Naive thymus-derived CD4-positive, alpha-beta T cell (primary cell): ENCODE measurements at regions not wholly inside any gene's neighbourhood (a gene's known extent, or its start where the extent isn't known, plus 50 kb on each side); places are given as distances from the start of the nearest gene placed in this dataset. TPM values are rescaled to one million over a fixed set of nuclear protein-coding genes. Genes with fewer than 3 reads are reported as not detected.
"Not testable (repeated sequence)": the region's sequence is repeated elsewhere in the genome, so short reads cannot be mapped to it uniquely, and the experiment has no call there.

Source experiments
- ATAC-seq: fragments of 150-1000 bp; cut with Tn5 transposase; 2 replicates; pipeline ENCODE4 v1.10.0; 2021; ENCODE audit warnings: mild to moderate bottlenecking, moderate library complexity
- CTCF ChIA-PET: fragments of 350-600 bp; sonication (Branson Sonifier 250); formaldehyde crosslinking; loops from one replicate; lab custom pipeline; 2021; ENCODE audit warnings: antibody characterized with exemption; lab: Charles Lee
- POLR2A ChIA-PET: fragments of 350-600 bp; sonication (Branson Sonifier 250); formaldehyde crosslinking; loops from one replicate; lab custom pipeline; 2021; ENCODE audit warnings: antibody characterized with exemption, inconsistent platforms; lab: Charles Lee
- DNase-seq, 9 donors: peaks; one replicate each; pipeline versions ENCODE4 v3.0.0 to v3.0.0-alpha.2; 2020 to 2022; ENCODE audit warnings: mixed read lengths in 1 of 9
- H3K27ac ChIP-seq: one replicate; pipeline ENCODE4 v1.7.0; 2013; ENCODE audit warnings: mild to moderate bottlenecking, low read depth, low read length, moderate library complexity
- H3K27me3 ChIP-seq, 2 donors: one replicate each; pipeline ENCODE4 v1.7.0; 2013; ENCODE audit warnings: low read length in 2 of 2, mild to moderate bottlenecking in 2 of 2, moderate library complexity in 2 of 2; ENCODE audit not compliant: control insufficient read depth in 2 of 2, insufficient read depth in 2 of 2
- H3K36me3 ChIP-seq, 3 experiments: 1 replicate in 2 of 3; 2 replicates in 1 of 3; pipeline ENCODE4 v1.7.0; 2013; ENCODE audit warnings: low read length in 3 of 3, mild to moderate bottlenecking in 3 of 3, moderate library complexity in 1 of 3; ENCODE audit not compliant: insufficient read depth in 3 of 3, control insufficient read depth in 2 of 3
- H3K4me1 ChIP-seq, 2 donors: one replicate each; pipeline ENCODE4 v1.7.0; 2013; ENCODE audit warnings: low read length in 2 of 2, mild to moderate bottlenecking in 2 of 2, moderate library complexity in 1 of 2; ENCODE audit not compliant: control insufficient read depth in 2 of 2, insufficient read depth in 2 of 2
- H3K4me3 ChIP-seq: 2 replicates; pipeline ENCODE4 v1.7.0; 2013; ENCODE audit warnings: mild to moderate bottlenecking, low read length
- H3K9me3 ChIP-seq, 3 experiments: 1 replicate in 2 of 3; 2 replicates in 1 of 3; pipeline ENCODE4 v1.7.0; 2013; ENCODE audit warnings: low read length in 3 of 3; ENCODE audit not compliant: control insufficient read depth in 2 of 3
- H3K27ac Mint-ChIP-seq, 9 donors: one replicate each; pipeline ENCODE4 v1.8.0; 2020 to 2022; ENCODE audit warnings: mixed read lengths in 9 of 9, mild to moderate bottlenecking in 8 of 9, moderate library complexity in 5 of 9, inconsistent platforms in 2 of 9
- H3K27me3 Mint-ChIP-seq, 5 donors: one replicate each; pipeline ENCODE4 v1.8.0; 2021 to 2022; ENCODE audit warnings: mixed read lengths in 5 of 5, mild to moderate bottlenecking in 1 of 5
- H3K36me3 Mint-ChIP-seq, 5 donors: one replicate each; pipeline ENCODE4 v1.8.0; 2020 to 2022; ENCODE audit warnings: mixed read lengths in 5 of 5, mild to moderate bottlenecking in 3 of 5, inconsistent platforms in 1 of 5
- H3K4me1 Mint-ChIP-seq, 7 donors: one replicate each; pipeline ENCODE4 v1.8.0; 2020 to 2022; ENCODE audit warnings: mixed read lengths in 7 of 7, mild to moderate bottlenecking in 3 of 7, inconsistent platforms in 1 of 7
- H3K4me3 Mint-ChIP-seq, 10 donors: one replicate each; pipeline ENCODE4 v1.8.0; 2020 to 2022; ENCODE audit warnings: mild to moderate bottlenecking in 10 of 10, mixed read lengths in 10 of 10, moderate library complexity in 6 of 10, inconsistent platforms in 2 of 10
- H3K9me3 Mint-ChIP-seq, 11 donors: one replicate each; pipeline ENCODE4 v1.8.0; 2020 to 2022; ENCODE audit warnings: mixed read lengths in 11 of 11, mild to moderate bottlenecking in 4 of 11, inconsistent platforms in 1 of 11, moderate library complexity in 1 of 11
- intact Hi-C, 2 donors: fragments of 100-400 bp; cut with micrococcal nuclease; formaldehyde crosslinking; loops; one replicate each; pipeline ENCODE4 v1.15.1; 2023
- microRNA-seq: library from miRNA; unstranded; fragments of <30 nt; microRNA quantifications from one replicate; pipeline ENCODE4 v1.2.0, GENCODE V29; 2022; ENCODE audit warnings: borderline microRNAs expressed

- H3K27ac ChIP-seq, H3K27me3 ChIP-seq, H3K36me3 Mint-ChIP-seq, POLR2A ChIA-PET, H3K27ac Mint-ChIP-seq, H3K9me3 ChIP-seq, H3K27me3 Mint-ChIP-seq, H3K4me1 Mint-ChIP-seq, CTCF ChIA-PET, H3K4me3 ChIP-seq, H3K4me1 ChIP-seq, H3K9me3 Mint-ChIP-seq, intact Hi-C loops, H3K4me3 Mint-ChIP-seq, H3K36me3 ChIP-seq, DNase-seq, ATAC-seq: not testable (repeated sequence)
These were observed 225.4 kb upstream of the POTED start for GRCh38 chr21:13384143-13384542.

- CTCF ChIA-PET, H3K36me3 Mint-ChIP-seq, POLR2A ChIA-PET, H3K36me3 ChIP-seq, H3K27me3 ChIP-seq, H3K27ac ChIP-seq, H3K9me3 ChIP-seq, ATAC-seq, H3K4me1 ChIP-seq, H3K4me1 Mint-ChIP-seq, H3K27me3 Mint-ChIP-seq, H3K4me3 Mint-ChIP-seq, DNase-seq, H3K27ac Mint-ChIP-seq, H3K4me3 ChIP-seq, intact Hi-C loops: not testable (repeated sequence)
- peaks cover 0 to 11% (median 4%) of the 10 kb centered on the region in 11 donors for H3K9me3 Mint-ChIP-seq
These were observed 200.4 kb upstream of the POTED start for GRCh38 chr21:13409184-13409583.

- DNase-seq, H3K4me3 ChIP-seq, CTCF ChIA-PET, H3K27ac Mint-ChIP-seq, H3K4me3 Mint-ChIP-seq, H3K27ac ChIP-seq, POLR2A ChIA-PET, H3K36me3 Mint-ChIP-seq, H3K27me3 ChIP-seq, H3K36me3 ChIP-seq, H3K4me1 ChIP-seq, H3K9me3 ChIP-seq, H3K27me3 Mint-ChIP-seq, intact Hi-C loops, H3K4me1 Mint-ChIP-seq: not testable (repeated sequence)
- H3K9me3 Mint-ChIP-seq: peaks cover 0 to 16% (median 2%) of the 10 kb centered on the region in 11 donors
- peak; percentile 20 for ATAC-seq
These were observed 173.7 kb upstream of the POTED start for GRCh38 chr21:13435863-13436262.

GRCh38 chr21:13447767-13448166 lies 161.8 kb upstream of the POTED start:
- CTCF ChIA-PET, H3K36me3 ChIP-seq, ATAC-seq, H3K27me3 Mint-ChIP-seq, H3K27ac Mint-ChIP-seq, H3K4me1 ChIP-seq, intact Hi-C loops, DNase-seq, H3K9me3 ChIP-seq, H3K27ac ChIP-seq, H3K4me3 ChIP-seq, H3K27me3 ChIP-seq, H3K4me3 Mint-ChIP-seq, H3K9me3 Mint-ChIP-seq, H3K36me3 Mint-ChIP-seq, H3K4me1 Mint-ChIP-seq, POLR2A ChIA-PET: not testable (repeated sequence)

GRCh38 chr21:13463562-13463961 lies 146.0 kb upstream of the POTED start:
- H3K4me3 ChIP-seq, H3K27me3 ChIP-seq, H3K27ac ChIP-seq, H3K36me3 ChIP-seq, H3K27me3 Mint-ChIP-seq, intact Hi-C loops, H3K4me1 ChIP-seq, POLR2A ChIA-PET, H3K9me3 ChIP-seq, CTCF ChIA-PET, H3K36me3 Mint-ChIP-seq, DNase-seq, H3K4me3 Mint-ChIP-seq, H3K4me1 Mint-ChIP-seq, H3K9me3 Mint-ChIP-seq, H3K27ac Mint-ChIP-seq, ATAC-seq: not testable (repeated sequence)

Small RNA genes in the stretch of these regions (microRNA-seq; reads per million reads assigned to microRNA genes)
- not detected for gene MIR3156-3
